Ecto neural progenitor cell (in vitro differentiated cells): ENCODE measurements at regions not wholly inside any gene's neighbourhood (a gene's known extent, or its start where the extent isn't known, plus 50 kb on each side); places are given as distances from the start of the nearest gene placed in this dataset.

Source experiments
- DNase-seq: peaks from one replicate; pipeline ENCODE4 v3.0.0-alpha.2; 2018; ENCODE audit warnings: low spot score

DNA sequence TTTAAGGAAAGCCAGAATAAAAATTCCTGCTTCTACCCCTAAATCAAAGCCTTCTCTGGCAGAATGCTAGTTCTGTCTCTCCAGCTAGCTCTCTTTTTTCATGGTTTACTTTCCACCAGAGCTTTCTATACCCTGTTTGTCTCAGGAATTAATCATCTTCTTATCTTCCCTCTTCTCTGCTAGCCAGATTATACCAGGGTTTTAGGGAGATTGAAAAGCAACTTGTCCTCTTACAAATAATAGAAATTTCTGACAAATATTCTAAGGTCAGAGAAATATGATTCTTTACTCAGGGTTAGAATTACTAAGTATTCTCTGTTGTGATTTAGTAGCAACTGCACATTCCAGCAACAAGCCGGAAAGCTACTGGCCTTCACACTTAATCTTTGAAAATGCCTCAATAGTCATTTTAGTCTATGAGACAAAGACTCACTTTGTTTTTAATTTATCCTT is 166.4 kb downstream of the TANC2 start:
- no peak for DNase-seq

DNA sequence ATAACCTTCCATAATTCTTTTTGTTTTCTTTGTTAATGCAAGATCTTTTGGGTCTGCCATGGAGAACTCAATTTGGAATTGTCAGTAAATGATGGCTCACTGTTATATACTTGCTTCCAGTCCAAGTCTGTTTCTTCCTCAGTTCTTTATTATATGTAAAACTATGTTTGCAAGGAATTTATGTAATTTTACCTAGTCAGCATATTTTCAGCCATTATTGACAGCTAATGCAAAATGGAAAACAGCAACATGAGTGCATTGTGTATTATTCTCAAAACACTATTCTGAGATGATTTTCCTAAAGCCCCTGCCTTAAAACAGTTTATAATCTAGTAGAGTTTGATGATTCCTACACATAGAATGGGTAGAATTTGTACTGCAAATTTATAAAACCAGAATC is 167.5 kb downstream of the TANC2 start:
- no peak for DNase-seq

DNA sequence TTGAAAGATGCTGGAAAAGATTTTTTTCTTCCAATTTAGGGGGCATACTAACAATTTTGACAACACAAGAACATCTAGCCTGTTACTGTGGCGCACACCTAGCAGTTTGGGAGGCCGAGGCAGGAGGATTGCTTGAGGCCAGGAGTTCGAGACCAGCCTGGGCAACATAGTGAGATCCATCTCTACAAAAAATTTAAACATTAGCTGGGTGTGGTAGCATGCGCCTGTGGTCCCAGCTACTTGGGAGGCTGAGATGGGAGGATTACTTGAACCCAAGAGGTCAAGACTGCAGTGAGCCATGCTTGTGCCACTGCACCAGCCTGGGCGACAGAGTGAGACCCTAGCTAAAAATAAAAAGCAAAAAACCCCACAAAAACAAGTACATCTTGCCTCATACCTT is 168.8 kb downstream of the TANC2 start:
- no peak for DNase-seq

DNA sequence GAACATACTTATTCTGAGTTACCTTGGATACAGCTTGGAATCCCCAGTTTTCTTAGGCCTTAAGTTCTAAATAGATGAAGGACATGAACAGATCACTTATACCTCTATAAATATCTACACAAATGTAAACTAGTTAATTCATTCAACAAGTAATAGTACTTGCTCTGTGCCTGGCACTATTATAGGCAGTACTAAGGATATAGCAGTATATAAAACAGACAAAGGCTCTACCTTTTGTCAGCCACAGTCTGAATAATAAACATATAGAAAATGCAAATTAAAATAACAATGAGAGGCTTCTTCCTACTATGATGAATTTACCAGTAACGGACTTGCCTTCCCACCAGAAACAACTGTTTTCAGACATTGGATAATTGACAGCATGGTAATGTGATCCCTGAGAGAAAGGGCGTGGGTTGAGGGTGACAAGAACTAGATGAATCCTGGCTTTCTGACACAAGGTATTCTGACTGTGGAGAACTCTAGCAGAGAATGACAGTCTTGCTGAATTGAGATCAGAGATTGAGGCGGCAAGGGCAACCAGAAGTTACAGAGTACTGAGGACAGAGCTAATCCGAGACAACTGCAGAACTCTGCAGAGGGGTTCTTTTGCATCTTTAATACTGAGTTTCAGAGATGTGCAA is 170.5 kb downstream of the TANC2 start:
- no peak for DNase-seq

DNA sequence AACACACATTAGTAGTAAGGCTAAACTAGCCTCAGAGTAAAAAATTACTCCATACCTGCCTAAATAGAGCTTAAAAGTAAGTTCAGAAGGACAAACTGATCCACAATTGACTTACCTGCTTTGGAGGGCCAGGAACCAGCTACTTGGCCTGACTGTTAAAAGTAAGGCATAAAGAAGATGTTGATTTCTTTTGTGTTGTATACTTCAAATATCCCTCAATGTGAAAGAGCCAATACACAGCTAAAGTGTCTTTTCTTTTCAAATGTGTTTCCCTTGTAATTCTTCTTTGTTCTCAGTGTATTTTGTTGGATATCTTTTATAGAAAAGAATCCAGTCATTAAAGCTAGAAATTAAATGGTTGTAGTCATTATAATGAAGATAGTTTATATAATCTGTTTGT is 171.1 kb downstream of the TANC2 start:
- DNase-seq = no peak

DNA sequence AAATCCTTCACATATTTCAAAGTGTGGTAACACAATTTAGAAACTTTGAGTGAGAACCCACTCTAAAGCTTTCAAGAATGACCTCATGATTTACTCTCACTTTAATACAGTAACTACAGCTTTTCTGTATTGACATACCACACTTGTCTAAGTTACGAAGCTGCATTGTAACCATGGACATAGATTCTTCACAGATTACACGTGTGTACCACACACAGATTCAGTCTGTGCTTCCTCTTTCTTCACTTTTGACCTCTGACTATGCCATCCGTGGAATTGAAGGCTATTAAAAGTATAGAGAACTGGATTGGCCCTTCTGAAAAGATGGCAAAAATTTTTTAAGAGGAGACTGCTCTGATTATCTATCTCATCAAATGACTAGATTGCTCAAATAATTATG is 172.7 kb downstream of the TANC2 start:
- DNase-seq = no peak

DNA sequence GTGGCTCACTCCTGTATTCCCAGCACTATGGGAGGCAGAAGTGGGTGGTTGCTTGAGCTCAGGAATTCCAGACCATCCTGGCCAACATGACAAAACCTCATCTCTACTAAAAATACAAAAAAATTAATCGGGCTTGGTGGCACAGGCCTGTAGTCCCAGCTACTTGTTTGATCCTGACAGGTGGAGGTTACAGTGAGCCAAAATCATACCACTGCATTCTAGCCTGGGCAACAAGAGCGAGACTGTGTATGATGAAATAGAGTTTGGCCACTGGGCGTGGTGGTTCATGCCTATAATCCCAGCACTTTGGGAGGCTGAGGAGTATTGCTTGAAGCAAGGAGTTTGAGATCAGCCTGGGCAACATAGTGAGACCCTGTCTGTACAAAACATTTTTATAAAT is 173.3 kb downstream of the TANC2 start:
- DNase-seq = no peak

DNA sequence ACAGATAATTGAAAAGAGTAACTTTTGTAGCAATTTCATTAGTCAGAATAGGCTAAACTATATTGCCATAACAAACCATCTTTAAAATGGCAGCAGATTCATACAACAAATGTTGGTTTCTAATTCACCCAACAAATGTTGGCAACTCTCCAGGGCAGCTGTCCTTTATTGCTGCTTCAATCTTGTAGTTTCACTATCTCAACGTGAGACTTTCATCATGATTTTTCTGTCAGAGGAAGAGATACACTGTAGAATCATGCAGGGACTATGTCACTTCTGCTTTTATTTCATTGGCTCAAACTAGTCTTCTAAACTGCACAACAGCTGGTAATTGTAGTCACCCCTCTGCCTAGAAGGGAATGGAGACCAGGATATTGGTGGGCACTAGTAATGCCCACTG is 174.2 kb downstream of the TANC2 start:
- no peak for DNase-seq

DNA sequence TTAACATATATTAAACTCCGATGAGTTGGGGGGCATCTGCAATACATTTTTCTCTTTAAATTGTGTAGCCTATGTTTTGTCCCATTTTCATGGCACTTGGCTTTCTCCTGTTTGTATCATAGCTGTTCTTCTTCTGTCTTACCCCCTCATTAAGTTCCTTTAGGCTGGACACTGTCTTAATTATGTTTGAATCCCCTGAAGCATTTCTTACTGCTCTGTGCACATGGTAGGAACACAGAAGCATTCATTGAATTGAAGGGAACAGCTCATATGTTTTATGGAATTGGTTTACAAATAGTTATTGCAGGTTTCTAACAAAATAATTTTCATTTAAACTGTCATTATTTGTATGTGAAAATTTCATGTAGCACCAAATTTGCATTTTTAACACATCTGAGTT is 176.8 kb downstream of the TANC2 start:
- DNase-seq = no peak

DNA sequence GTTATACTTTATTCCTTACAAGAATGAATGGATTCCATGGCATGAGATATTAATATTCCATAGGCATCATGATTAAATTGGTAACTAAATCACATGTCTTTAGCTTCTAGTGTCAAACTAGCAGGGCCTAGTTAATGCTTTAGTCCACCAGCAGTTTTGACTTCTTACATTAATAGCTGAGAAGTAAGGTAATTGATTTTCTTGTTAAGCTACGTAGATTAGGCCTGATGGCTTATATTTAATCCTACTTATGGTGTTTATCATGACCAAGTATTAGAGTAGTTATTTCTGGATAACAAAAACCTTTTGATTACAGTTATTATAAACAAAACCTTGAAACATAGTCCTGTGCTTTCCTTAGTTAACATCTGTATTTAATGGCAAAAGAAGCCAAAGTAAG is 184.5 kb downstream of the TANC2 start:
- no peak for DNase-seq

DNA sequence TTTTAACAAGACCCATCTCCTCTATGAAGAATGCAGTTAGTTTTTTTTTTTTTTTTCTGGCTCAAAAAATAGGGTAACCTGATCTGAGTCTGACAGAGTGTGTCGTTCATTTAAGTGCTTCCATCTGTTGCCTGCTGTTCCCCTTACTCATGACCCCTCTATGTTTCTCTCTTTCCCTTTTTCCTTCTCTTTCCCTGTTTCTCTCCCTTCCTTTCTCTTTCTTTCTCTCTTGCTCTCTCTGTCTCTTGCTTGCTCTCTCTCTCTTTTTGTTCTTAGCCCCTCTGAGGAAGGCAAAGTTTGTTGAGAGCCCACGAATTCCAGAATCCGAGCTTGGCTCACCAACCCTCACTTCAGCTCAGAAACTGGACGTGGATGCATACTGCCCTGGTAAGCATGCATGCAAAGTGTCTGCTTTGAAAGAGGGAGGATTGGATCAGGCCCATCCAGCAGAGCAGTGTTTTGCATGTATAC is 185.0 kb downstream of the TANC2 start:
- peak; percentile 58 for DNase-seq

DNA sequence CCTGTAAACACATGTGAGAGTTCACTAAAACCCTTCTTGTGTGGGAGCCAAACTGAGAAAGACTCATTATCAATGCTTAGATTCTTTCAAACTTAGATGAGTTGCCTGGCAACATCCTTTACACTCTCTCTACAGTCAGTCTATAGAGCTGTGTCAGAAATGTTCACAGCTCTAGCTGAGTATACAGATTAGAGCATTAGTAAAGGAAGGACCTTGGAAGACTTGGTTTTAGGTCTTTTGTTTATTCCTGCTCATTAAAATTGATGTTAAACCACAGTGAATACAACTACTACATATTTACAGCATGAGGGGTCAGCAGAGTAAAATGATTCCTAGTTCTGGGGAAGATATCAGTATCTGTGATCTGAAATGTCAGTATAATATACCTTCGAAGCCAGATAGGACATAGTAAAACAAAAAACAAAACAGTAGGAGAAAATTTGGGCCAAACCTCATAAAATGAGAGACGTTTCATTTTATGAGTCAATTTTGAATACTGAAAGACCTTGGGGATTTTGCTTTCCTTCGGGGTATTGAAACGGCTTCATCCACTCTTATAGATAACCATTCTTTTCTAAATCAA is 186.0 kb downstream of the TANC2 start:
- DNase-seq = no peak

DNA sequence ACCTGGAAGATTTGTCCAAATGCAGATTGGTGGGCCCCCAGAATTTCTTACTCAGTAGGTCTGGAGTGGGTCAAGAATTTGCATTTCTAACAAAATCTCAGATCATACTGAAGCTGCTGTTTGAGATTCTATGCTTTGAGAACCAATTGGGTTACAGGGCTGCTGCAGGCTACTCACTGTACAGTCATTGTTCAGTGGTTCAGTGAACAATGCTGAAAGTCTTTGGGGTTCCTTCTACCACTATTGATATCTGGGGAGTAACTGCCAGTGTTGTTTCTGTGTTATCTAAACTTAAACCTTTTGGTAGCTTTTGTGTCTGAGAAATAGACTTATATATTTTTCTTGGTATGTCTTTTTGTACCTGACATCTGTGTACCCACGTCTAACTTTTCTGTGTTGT is 187.5 kb downstream of the TANC2 start:
- no peak for DNase-seq

DNA sequence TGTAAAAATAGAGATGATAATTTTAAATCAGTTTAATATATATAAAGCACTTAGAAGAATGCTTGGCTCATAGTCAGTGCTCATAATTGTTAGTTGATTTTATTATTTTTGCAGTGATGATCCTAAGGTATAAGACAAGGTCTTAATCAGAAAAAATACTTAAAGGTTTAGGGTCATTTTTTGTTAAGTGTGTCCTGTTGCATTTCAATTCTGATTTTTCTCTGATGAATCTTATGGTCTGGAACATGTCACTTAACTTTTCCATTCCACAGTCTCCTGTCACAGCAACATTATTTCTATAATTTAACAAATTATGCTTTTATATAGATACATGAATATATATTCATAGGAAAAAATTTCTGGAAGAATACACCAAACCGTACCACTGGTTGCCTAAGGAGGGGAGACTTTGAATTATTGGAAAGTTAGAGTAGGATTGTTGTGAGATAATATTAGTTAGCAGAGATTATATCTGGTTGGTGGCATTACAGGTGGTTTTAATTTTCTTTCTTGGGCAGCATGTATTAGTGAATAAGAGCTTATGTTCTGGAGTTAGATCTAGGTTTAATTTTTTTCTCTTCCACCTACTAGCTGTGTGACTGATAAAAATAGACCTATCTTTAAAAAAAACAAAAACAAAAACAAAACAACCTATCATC is 188.7 kb downstream of the TANC2 start:
- no peak for DNase-seq

DNA sequence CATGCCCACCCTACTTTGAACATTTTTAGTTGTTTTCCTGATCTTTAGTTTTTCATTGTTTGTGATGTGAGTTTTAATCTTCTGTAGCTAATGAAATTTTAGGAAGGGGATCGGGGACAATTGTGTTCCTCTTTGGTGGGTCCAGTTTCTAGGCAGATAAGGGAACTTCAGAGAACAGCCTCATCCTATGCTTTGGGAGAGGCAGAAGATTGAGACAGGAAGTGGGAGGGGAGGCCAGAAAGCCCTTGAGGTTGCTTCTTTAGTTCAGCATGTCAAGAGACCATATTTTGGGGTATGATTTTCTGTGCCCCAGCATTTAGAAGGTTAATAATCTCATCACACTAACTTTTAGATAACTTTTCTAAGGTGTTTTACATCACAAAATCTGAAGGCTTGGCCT is 191.0 kb downstream of the TANC2 start:
- no peak for DNase-seq

DNA sequence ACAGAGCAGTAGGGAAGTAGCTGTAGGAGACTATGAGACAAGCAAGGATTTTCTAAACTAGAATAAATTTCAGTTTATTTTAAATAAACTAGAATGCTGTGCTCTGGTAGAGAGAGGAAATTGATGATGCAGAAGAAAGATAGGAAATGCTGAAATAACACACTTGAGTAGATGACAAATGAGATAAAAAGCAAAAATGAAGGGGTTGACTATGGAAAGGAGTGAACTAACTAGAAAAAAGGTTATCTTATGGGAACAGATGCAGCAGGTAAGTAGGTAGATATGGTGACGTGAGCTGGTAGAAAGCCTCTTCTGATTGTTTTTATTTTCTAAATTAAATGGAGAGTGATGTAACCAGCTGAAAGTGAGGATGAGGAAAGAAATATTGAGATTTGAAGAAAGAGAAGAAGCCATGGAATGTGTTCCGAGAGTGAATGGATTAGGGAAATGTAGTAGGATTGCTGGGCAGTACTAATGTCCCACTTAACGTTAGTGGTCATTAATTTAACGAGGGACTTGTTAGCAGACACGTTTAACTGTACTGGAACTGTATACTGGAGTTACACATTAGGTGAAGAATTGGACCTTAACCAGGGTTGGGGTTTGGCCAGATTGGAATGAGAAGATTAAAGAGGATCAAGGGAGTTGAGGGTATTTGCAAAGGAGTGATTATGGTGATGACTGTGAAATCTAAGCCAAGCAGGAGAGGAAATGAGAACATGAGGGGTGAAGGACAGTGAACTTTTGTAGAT is 196.5 kb downstream of the TANC2 start:
- DNase-seq = no peak

DNA sequence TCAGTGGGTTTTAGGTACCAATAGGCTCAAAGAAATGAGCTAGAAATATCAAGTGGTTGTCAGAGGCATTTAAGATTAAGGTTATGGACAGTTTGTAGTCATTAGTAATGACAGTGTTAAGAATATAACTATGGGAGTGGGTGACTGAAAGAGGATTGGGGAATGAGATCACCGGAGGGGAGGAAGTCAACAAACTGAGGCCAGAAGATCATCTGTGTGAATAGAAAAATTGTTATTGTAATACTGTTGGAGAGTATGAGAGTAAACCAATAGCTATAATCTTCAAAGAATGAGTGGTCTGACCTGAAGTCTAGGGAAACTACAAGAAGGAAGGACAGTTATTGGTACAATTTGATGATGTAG is 197.1 kb downstream of the TANC2 start:
- DNase-seq = no peak

DNA sequence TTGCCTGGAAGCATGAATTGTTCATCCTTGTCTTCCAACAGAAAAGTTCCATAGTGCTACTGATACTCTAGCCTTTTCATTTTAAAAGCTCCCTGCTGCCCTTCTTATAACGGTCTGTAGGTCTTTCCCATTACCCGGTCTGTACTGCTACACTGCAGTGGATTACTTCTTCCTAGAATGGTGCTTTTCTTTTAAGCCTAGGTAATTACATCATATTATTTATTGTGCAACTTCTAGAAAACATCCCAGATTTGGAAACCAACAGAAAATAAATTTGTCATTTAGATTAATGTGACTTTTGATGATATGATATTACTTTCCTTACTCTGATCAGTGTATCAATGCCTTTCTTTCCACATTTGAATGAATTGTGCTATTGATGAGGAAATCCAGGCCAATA is 199.4 kb downstream of the TANC2 start:
- no peak for DNase-seq

DNA sequence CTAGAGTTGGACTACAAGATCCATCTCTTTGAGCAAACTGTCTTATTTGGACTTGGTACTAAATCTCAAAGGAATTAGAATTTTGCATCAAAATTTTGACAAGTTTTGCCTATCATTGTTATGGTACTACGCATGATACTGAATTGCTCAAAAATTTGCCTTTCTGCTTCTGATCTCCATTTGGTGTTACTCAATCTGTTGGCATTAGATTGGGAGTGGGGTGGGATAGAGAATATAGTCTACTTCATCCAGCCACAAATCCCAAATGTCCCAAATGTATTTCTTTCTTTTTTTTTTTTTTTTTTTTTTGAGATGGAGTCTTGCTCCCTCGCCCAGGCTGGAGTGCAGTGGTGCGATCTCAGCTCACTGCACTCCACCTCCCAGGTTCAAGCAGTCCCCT is 204.8 kb downstream of the TANC2 start:
- DNase-seq = no peak

DNA sequence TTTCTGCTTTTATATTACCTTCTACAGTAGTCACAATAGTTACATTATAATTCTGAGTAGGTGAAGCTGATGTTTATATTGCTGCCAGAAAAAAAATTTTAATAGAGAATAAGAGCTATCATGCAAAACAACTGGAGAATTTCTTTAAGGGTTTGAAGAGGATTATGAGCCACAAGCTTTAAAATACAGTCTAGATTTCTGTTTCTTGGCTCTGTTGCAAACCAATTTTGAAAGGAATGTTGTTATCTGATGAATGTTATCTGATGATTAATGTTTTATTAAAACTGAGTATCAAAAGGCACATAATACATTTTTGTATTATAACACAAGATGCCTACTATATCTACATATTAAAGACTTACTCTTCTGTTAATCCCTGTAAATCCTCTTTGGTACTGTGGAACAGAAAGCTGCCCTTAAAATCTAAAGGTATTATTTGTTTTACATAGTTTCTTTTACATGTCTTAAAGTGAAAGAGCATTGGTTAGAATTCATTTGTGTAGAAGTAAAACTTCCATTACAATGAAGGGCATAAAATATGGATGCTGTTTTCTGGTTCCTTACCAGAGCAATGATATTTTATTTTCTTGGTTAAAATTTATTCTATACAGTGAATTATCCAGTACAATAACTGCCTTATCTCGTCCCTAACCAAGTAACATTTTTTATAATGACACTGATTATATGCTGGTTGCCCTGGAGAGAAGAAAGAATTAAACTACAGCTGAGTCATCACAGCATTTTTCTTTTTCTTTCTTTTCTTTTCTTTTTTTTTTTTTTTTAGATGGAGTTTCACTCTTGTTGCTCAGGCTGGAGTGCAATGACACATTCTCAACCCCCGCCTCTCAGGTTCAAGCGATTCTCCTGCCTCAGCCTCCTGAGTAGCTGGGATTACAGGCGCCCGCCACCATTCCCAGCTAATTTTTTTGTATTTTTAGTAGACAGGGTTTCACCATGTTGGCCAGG is 205.7 kb downstream of the TANC2 start:
- DNase-seq = no peak

DNA sequence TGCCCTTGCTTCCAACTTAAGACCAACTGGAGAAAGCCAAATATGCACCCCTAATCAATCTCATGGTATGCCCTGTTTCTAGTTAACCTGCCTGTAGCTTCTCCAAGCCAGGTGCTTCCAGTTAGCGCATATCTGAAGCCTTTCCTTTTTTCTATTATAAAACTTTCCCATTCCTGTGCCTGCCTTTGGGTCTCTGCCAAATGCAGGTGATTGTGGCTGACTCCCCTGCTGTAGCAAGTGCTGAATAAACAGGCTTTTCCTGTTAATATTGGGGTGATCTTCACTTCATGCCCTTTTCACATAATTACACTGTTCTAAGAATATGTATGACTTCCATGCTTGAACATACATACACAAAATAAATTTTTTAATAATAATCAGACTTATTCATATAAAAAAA is 207.4 kb downstream of the TANC2 start:
- no peak for DNase-seq

DNA sequence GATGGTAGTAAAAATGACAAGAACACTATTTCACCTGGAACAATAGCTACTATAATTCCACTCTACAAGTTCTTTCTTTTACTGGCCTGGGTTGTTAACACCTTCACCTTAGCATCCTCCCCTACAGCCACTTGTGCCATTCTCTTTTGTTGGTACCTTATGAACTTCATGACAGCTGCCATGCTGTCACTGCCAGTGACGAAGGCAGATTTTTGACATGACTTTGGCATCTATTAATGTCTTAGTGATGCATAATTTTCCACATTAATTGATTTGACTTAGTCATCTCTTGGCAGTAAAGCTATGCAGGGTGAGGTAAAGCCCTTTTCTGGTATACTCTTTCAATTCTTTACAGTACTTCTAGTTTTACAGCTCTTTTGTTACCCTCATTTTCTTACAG is 207.9 kb downstream of the TANC2 start:
- DNase-seq = no peak
